KBM-7 (cell line): ENCODE measurements at regions not wholly inside any gene's neighbourhood (a gene's known extent, or its start where the extent isn't known, plus 50 kb on each side); places are given as distances from the start of the nearest gene placed in this dataset.

Experiments
- DNase-seq: peaks from one replicate; pipeline ENCODE4 v3.0.0-alpha.2; 2015
- in situ Hi-C: fragments of 300-500 bp; cut with MboI; formaldehyde crosslinking; loops from 2 replicates; pipeline ENCODE4 v1.14.3; 2020; ENCODE audit warnings: low sequenced_read_pairs, low pct_unique_long_range_greater_than_20kb, mixed read lengths

DNA sequence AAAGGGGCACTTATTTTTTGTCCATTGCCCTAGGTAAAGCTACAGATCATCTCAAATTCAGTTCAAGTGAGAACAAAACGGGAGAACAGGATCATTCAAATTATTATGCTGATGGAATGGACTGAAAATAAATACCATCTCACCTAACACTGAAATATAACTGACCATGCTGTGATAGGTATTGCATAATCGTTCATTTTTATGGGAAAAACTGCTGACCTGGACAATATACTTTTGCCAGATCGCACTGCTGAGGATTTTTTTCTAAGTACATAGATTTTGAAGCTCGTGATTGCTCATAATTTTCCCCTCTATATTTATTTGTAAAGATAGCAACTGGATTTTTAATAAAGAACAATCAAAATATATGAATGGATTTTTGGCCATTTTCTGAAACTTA lies 636.6 kb upstream of the NEGR1 start:
- no peak for DNase-seq
- in situ Hi-C loops = no loop called here

DNA sequence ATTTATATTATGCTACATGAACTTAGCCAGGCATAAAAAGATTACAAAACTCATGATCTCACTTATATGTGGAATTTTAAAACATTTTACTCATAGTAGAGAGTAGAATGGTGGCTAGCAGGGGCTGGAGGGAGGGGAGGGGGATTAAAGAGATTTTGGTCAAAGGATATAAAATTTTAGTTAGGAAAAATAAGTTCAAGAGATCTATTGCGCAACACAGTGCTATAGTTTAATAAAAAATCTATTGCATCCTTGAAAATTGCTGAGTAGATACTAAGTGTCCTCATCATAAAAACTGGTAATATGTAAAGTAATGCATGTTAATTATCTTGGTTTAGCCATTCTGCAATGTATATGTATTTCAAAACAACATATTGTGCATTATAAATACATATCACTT lies 635.6 kb upstream of the NEGR1 start:
- in situ Hi-C loops = no loop called here
- no peak for DNase-seq

DNA sequence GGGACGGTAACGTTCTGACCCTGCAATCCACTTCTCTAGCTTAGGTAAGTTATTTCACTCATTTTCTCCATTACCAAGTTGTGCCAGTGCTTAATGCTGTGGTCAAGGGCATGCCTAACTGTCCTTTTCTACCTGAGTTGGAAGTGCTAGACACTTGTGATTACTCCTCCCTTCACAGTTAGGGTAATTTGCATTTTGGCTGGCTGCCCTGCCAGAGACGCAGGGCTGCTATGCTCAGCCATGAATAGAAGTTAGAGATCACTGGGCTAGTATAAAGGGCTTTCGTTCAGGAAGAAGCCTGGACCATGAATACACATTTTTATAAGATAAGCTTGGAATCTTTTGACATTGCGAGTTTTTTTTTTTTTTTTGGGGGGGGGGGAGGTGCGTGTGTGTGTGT lies 633.2 kb upstream of the NEGR1 start:
- in situ Hi-C loops = no loop called here
- DNase-seq = no peak

DNA sequence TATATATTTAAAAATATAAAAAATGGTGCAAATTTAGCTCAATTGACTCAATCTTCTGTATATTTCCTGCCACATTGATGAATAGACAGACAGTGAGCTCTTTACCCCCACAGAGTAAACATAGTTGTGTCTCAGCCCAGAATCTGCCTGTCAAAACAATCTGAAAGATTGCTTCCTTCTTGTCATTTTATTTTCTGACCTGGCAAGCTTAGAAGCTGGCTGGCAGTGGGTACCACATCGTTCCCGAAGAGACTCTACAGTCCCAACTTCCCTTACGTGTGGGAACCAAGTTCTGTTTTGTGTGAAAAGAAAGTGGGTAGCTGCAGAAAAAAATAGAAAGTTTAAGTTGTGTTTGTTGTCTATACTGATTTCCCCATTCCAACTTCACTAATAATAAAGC lies 629.3 kb upstream of the NEGR1 start:
- DNase-seq = no peak
- in situ Hi-C loops = no loop called here

DNA sequence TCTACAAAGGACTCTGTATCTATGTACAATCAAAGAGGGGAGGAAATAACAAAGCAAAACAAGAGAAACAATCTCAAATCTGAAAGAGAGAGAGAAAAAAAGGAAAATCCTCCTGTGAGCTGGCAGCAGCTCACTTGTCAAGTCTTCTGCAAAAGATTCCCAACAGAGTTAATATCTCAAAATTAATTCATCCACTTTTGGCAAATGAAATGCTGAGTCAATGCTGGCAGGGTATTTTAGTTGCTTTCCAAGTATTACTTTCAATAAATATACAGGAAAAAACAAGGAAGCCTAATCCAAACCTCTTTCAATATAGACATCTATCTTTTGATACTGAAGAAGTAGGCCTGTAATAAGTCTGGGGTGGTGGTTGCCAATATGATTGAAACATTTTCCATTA lies 613.9 kb upstream of the NEGR1 start:
- DNase-seq = no peak
- in situ Hi-C loops = no loop called here

DNA sequence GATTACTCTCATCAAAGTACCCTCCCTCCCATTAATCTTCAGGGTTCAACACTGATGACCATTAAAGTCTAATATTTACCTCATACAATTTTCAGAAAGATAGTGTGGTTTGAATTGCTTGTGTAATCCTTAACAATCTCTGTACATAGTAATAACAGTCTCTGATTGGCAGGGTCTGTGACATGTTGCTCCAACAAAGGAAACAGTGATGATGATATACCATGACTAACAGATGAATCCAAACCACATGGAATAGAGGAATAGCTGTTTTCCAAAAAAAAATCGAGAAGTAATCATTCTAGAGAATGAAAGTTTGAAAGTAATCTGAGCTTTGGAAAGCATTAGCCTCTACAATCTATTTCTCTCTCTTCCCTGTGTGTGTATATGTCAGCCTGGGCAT lies 610.1 kb upstream of the NEGR1 start:
- no peak for DNase-seq

DNA sequence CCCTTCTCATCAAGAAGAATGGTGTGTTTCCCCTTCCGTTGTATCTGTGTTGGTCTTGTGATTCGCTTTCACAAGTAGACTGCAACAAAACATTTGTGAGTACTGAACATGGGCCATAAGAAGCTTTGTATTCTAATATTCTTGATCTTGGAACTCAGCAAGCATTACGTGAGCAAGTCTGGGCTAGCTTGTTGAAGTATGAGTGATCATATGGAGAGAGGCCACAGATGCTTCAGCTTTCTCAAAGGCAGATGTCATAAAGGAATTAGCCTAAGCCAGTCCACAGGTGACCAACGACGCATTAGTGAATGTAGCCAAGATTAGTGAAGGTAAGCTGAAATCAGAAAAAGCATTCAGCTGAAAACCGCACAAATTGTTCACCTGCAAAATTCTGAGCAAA lies 609.6 kb upstream of the NEGR1 start:
- no peak for DNase-seq
- in situ Hi-C loops = no loop called here

More for the DNA sequence above, 610.1 kb upstream of the NEGR1 start:
- in situ Hi-C loops = no loop called here

DNA sequence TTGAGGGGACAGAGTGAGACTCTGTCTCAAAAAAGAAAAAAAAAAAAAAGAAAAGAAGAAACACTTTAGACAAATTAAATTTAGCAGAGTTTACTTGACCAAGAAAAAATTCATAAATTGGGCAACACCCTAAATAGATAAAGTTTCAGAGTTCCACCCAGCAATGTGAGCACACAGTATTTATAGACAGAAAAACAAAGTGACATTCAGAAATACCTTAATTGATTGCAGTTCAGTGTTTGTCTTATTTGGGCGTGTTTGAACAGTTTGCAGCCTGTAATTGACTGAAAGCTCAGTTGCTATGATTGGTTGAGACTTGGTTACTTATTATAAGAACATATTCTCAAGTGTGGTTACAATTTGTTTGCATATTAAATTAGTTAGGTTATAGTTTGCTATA lies 603.5 kb upstream of the NEGR1 start:
- in situ Hi-C loops = no loop called here
- DNase-seq = no peak

DNA sequence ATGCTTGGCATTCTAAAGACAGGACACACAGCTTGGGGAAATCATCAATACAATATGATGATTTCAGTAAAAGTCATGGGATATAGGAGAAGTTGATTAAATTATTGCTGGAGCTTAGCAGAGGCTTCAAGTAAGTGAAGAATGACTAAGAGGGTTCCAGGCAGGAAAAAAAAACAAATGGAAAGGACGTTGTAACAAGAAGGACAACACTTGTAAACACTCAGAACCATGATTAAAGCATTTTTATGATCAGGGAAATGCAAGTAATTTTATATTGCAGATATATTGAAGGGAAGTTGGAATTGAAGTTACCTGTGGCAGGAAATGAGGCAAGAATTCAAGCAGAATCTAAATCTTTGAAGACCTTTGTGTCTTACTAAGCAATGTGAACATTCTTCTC lies 602.7 kb upstream of the NEGR1 start:
- in situ Hi-C loops = no loop called here
- DNase-seq = no peak

DNA sequence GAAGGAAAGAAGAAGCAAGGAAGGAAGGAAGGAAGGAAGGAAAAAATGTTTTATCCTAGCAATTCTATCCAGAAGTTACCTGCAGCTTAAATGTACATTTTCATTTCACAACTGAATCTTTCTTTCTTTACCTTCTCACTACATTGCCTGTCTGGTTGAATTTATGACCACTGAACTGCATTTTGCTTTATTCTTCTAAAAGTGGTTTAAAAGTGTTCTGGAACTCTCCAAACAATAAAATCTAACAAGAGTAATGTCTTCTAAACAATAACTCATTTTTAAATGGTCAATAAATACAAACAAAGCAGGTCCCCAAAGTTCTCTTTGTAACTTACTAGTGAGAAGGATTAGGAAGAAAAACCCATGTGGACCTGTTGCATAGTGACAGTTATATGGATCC lies 587.5 kb upstream of the NEGR1 start:
- no peak for DNase-seq
- in situ Hi-C loops = no loop called here

DNA sequence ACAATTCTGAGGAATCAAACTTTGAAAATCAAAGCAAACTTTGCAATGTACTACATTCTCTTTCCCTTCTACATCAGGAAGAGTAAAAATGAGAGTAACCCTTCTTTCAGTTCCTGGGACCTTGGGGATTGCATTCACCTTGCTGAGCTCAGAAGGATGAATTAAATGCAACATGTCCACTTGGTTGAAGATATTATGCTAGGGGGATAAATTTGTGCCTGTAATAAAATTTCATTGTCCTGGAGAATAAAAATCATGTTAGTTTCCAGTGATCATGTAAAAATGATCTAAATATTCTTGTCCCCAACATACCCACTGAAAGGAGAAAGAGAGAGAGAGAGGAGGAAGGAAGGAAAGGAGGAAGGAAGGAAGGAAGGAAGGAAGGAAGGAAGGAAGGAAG lies 587.1 kb upstream of the NEGR1 start:
- in situ Hi-C loops = no loop called here

DNA sequence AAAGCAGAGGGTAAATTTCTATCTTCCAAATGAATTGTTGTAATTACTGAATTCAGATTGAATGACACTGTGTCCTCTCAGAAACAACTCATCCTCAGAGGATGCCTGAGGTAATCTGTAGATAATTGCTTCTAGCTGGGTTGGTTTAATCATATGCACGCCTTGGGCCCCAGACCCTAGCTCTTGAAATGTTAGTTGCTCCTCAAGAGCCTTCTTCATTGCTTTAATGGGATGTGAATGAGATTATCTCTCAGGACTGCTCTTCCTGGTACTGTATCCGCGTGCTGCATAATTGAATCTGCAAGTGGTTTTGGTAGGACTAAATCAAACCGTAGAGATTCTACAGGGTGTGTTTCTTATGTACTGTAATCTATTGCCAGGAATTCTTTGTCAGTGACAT lies 569.3 kb upstream of the NEGR1 start:
- in situ Hi-C loops = no loop called here
- no peak for DNase-seq

More for the DNA sequence above, 587.1 kb upstream of the NEGR1 start:
- no peak for DNase-seq

DNA sequence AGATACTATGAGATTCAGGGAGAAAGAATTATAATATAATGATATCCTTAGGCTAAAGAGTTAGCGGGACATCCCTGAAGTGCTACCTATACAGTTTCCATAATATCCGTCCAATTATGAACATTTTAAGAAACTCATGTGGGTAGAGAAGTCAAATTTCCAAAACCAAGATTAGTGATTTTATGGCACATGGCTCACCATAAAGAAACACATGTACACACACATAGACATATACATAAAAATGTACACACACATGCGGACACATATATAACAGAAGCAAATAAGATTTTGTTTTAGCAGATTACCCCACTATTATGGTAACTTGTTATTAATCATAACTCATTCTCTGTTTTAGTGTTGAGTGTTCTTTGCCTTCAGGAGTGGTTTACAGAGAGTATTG lies 566.7 kb upstream of the NEGR1 start:
- DNase-seq = no peak
- in situ Hi-C loops = no loop called here

DNA sequence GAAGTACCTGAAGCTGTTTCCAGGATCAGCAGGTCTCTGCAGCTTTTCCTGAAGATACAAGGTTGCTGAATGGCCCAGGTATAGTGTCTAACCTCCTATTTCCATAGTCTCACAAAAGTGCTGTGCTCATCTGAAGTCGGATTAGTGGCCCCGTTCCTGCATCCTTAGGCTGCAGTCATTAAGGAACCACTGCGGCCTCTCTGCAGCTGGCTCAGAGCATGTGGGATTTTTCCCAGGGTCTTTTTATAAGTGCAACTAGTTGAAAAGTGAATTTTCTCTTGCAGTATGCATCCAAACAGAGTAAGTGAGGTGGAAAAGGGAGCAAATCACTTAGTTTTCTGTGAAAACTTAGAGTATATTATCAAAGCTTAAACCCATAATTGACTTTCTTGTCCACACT lies 565.3 kb upstream of the NEGR1 start:
- no peak for DNase-seq
- in situ Hi-C loops = no loop called here

DNA sequence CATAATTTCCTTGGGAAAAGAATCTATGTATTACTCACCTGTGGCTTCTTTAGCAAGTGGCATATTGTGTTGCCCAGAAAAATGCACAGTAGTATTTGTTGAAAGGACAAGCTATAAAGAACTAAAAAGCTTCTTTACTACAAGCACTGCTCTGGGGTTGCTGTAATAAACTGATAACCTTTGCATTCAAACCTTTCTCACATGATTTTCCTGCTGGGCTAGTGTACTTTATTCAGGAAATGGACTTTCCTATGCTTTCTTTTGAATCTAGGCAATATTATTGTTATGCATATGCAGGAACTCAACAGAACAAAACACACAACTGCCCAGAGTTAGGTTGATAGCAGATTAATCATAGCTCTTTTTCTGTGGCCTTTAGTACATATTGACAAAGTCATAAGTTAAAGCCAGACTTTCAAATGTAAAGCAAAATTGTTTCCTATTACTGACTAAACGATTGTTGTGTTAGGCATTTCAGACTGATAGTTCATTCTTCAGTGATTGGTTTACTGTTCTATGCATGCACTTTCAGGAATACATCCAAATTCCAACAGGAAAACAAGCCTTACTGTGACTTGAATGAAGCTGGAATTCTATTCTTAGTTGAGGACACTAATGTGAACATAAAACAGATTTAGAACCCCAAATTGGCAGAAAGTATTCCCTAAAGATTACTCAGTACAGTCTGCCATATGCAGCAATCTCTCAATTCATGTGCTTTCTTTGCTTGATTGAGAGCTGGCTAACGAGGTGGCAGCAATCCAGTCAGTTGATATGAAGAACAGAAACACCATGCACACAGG lies 564.3 kb upstream of the NEGR1 start:
- DNase-seq = no peak
- in situ Hi-C loops = no loop called here

DNA sequence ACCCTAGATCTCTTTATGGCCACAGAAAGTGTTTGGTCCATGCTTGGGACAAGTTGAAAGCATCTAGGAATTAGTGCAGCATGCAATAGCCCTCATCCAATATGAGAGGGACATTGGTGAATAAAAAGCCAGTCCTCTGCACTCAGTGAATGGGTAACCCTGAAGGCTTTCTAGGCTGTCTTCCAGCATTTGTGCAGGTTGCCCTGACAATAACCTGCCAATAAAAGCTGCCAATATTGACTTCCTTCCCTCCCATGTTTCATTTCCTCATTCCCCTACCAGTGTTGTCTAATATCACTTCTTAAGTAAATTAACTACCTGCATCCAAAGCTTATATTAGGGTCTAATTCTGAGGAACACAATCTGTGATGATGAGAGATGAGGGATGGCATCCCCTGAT lies 563.6 kb upstream of the NEGR1 start:
- peak; percentile 1 for DNase-seq
- in situ Hi-C loops = no loop called here

DNA sequence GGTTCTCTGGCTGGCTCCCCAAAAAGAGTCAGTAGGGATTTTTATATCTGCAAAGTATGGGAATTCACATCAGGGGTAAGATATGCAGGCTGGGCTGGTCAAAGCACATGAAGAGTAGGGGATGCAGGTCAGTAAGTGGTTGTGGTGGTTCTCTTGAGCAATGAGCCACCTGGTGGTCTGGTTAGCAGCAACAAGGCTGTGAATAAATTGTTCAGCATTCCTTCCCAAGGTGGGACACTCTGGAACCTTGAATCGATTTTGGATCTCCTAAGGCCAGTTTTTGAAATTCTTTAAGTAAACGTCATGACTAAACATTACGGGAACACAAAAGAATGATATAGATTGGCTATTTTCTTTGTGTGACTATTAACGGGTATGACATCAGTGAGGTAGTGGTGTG lies 563.0 kb upstream of the NEGR1 start:
- DNase-seq = peak; percentile 20

DNA sequence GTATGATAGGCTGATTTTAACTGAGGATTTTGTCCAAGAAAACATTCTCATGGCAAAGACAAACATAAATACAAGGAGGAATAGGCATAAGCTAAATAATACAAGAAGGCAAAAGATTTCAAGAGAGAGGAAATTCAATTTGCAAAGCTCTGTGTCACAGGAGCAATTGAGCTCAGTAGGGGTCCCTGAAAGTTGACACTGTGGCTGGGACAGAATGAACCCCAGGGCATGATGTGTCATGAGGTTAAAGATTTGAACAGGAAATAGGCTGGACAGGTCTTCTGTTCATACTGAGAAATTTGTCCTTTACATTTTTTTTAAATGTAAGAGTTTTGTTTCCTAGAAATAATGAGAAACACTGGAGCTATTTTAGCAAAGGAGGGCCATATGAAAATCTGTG lies 555.4 kb upstream of the NEGR1 start:
- in situ Hi-C loops = no loop called here
- no peak for DNase-seq

More for the DNA sequence above, 563.0 kb upstream of the NEGR1 start:
- in situ Hi-C loops = no loop called here

DNA sequence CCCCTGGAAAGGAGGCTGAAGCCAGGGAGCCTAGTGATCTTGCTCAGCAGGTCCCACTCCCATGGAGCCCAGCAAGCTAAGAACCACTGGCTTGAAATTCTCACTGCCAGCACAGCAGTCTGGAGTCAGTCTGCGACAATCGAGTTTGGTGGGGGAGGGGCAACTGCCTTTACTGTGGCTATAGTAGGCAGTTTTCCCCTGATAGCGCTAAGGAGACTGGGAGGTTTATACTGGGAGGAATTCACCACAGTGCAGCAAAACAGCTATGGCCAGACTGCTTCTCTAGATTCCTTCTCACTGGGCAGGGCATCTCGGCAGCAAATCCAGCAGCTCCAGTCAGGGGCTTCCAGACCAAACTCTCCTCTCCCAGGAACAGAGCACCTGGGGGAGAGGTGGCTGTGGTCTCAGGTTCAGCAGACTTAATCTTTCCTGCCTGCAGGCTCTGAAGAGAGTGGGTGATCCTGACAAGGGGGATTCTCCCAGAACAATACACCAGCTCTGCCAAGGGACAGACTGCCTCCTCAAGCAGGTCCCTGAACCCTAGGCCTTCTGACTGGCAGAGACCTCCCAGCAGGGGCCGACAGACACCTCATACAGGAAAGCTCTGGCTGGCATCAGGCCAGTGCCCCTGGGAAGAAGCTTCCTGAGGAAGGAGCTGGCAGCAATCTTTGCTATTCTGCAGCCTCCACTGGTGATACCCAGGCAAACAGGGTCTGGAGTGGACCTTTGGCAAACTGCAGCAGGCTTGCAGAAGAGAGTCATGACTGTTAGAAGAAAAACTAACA lies 548.5 kb upstream of the NEGR1 start:
- in situ Hi-C loops = no loop called here
- DNase-seq = no peak

DNA sequence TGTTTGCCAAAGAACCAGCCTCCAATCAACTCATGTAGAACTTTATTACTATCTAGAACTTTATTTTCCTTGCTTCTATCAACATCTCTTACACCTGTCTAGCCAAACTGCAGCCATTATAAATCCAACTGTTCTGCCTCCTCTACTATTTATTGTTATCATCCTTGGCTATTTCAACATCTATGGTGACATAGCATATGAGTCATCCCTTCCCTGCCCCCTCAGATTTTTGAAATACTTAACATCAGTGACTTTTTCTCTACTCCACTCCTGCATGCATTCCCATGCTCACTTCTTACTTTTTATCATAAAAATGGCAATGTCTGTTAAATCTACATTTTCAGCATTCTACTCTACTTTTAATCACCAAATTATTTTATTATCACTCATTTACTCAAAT lies 544.9 kb upstream of the NEGR1 start:
- DNase-seq = no peak
- in situ Hi-C loops = no loop called here

DNA sequence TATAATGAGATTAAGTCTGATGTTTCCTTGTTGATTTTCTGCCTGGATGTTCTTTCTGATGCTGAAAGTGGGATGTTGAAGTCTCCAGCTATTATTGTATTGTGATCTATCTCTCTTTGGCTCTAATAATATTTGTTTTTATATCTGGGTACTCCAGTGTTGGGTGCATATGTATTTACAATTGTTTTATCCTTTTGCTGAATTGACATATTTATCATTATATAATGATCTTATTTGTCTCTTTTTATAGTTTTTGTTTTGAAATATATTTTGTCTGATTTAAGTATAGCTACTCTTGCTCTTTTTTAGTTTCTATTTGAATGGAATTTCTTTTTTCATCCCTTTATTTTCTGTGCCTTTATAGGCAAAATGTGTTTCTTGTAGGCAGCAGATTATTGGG lies 522.2 kb upstream of the NEGR1 start:
- in situ Hi-C loops = no loop called here
- DNase-seq = no peak
